ENCODE measurements at regions not wholly inside any gene's neighbourhood (a gene's known extent, or its start where the extent isn't known, plus 50 kb on each side); places are given as distances from the start of the nearest gene placed in this dataset.

DNA sequence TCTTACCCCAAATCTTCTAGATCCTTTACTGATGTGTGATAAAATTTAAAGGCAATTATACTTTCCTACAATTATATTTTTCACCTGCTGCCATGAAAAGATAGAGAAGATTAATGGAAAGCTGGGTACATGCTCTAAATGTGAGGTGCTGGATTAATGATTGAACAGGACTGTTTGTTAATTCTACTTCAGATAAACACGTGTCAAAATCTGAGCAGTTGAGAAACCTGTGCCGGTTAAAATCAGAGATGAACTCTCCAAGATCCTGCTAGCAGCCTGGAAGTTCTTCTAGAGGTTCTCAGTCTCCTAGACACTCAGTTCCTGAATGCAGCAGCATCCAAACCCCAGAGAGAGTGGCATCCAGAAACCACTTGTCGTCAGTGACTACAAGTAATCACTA is 69.2 kb downstream of the INHBA start:
- no peak for DNase-seq (ENCODE audit: low read depth in 1 of 2, low spot score in 1 of 2)
- Histone ChIP-seq H3K9me3 (ENCODE audit: low read depth) (no peaks in the 10 kb centered on the region), H3K4me1 (ENCODE audit: low read depth) (peaks cover 11% of the 10 kb centered on the region)

GRCh38 chr7:41630741-41631140 is 72.1 kb downstream of the INHBA start:
- no peaks in the 10 kb centered on the region for H3K27me3 ChIP-seq
- H3K9me3 ChIP-seq (ENCODE audit: low read depth) = no peaks in the 10 kb centered on the region
- no peak overlapping the region for H3K4me3 ChIP-seq
- H3K4me1 ChIP-seq (ENCODE audit: low read depth) = peaks cover 22% of the 10 kb centered on the region
- no peaks in the 10 kb centered on the region for H3K36me3 ChIP-seq
- TF ChIP-seq, protein P1, sequence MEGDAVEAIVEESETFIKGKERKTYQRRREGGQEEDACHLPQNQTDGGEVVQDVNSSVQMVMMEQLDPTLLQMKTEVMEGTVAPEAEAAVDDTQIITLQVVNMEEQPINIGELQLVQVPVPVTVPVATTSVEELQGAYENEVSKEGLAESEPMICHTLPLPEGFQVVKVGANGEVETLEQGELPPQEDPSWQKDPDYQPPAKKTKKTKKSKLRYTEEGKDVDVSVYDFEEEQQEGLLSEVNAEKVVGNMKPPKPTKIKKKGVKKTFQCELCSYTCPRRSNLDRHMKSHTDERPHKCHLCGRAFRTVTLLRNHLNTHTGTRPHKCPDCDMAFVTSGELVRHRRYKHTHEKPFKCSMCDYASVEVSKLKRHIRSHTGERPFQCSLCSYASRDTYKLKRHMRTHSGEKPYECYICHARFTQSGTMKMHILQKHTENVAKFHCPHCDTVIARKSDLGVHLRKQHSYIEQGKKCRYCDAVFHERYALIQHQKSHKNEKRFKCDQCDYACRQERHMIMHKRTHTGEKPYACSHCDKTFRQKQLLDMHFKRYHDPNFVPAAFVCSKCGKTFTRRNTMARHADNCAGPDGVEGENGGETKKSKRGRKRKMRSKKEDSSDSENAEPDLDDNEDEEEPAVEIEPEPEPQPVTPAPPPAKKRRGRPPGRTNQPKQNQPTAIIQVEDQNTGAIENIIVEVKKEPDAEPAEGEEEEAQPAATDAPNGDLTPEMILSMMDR (IDR thresholded peaks at IDR 0.05; ENCODE audit: low read depth, low read length) = no peak
- no peak for DNase-seq (ENCODE audit: low read depth in 1 of 2, low spot score in 1 of 2)
- no peak overlapping the region for H3K27ac ChIP-seq

More for the DNA sequence above, 69.2 kb downstream of the INHBA start:
- H3K27me3 ChIP-seq = no peaks in the 10 kb centered on the region
- TF ChIP-seq, protein P1 (IDR thresholded peaks at IDR 0.05; ENCODE audit: low read depth, low read length) = no peak
- no peaks in the 10 kb centered on the region for H3K36me3 ChIP-seq
- H3K27ac ChIP-seq = no peak overlapping the region
- H3K4me3 ChIP-seq = no peak overlapping the region

DNA sequence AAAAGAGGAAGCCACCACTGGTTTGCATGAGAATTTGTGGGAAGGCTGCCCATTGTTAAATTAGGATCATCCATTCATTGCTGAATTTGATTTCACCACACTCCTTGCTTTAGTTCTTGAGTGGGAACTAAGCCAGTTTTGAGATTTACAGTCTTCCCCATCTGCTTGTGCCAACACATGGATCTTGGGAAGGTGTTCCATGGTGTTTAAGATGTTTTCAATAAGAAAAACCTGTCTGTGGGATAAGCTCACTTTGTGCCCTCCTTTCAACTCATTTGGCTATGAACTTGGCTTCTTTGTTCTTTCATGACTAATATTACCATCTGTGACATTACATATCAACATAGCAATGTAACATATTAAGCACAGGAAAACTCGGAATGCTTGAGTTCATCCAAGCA is 73.2 kb downstream of the INHBA start:
- Histone ChIP-seq H3K36me3 (no peaks in the 10 kb centered on the region), H3K4me1 (ENCODE audit: low read depth) (peaks cover 22% of the 10 kb centered on the region), H3K27me3 (no peaks in the 10 kb centered on the region), H3K9me3 (ENCODE audit: low read depth) (no peaks in the 10 kb centered on the region), H3K27ac (no peak overlapping the region), H3K4me3 (no peak overlapping the region)
- no peak for DNase-seq (ENCODE audit: low read depth in 1 of 2, low spot score in 1 of 2)
- TF ChIP-seq, protein P1 (IDR thresholded peaks at IDR 0.05; ENCODE audit: low read depth, low read length) = no peak

DNA sequence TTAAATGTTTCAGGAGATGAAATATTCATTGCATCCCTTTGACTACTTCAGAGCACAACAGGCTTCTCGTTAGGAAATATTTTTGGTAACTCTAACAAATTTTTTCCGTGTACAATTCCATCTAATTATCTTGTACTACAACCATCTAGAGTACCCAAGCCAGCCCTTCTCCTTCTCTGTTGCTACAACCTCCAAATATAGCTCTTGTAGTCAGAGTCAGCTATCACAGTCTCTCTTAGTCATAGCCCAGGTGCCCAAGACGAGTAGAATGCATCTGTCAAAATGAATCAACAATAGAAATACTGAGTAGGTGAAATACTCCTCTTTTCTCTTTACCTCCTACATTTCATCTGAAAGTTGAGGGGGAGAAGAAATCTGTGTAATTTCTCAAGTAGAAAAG is 74.0 kb downstream of the INHBA start:
- peak in 1 of 2 donors; percentile 55 for DNase-seq (ENCODE audit: low read depth in 1 of 2, low spot score in 1 of 2)
- TF ChIP-seq, protein P1 (IDR thresholded peaks at IDR 0.05; ENCODE audit: low read depth, low read length) = no peak
- no peaks in the 10 kb centered on the region for H3K36me3 ChIP-seq
- peak overlapping the region; percentile 5 for H3K27ac ChIP-seq
- H3K4me1 ChIP-seq (ENCODE audit: low read depth) = peaks cover 22% of the 10 kb centered on the region
- no peak overlapping the region for H3K4me3 ChIP-seq
- no peaks in the 10 kb centered on the region for H3K9me3 ChIP-seq (ENCODE audit: low read depth)
- no peaks in the 10 kb centered on the region for H3K27me3 ChIP-seq

GRCh38 chr7:41627645-41628298 is 75.1 kb downstream of the INHBA start:
- Histone ChIP-seq H3K9me3 (ENCODE audit: low read depth) (no peaks in the 10 kb centered on the region), H3K4me3 (no peak overlapping the region), H3K36me3 (no peaks in the 10 kb centered on the region), H3K27me3 (no peaks in the 10 kb centered on the region), H3K27ac (no peak overlapping the region), H3K4me1 (ENCODE audit: low read depth) (peaks cover 22% of the 10 kb centered on the region)
- TF ChIP-seq, protein P1 (IDR thresholded peaks at IDR 0.05; ENCODE audit: low read depth, low read length) = no peak
- DNase-seq (ENCODE audit: low read depth in 1 of 2, low spot score in 1 of 2) = no peak
